H1 (cell line): ENCODE measurements at regions not wholly inside any gene's neighbourhood (a gene's known extent, or its start where the extent isn't known, plus 50 kb on each side); places are given as distances from the start of the nearest gene placed in this dataset.

Experiments used
- CTCF ChIA-PET: fragments of 300-600 bp; sonication (Branson Sonifier 250); formaldehyde crosslinking; loops from one replicate; lab custom pipeline; 2021; ENCODE audit not compliant: partially characterized antibody; lab: Charles Lee
- POLR2A ChIA-PET: fragments of 300-600 bp; sonication (Branson Sonifier 250); formaldehyde crosslinking; loops from one replicate; lab custom pipeline; 2021; ENCODE audit warnings: inconsistent platforms; ENCODE audit not compliant: partially characterized antibody; lab: Charles Lee
- DNase-seq, 2 experiments: peaks; one replicate each; pipeline versions ENCODE4 v3.0.0 to v3.0.0-alpha.2; 2010 to 2022; ENCODE audit warnings: low spot score in 2 of 2, low read depth in 1 of 2, mixed read lengths in 1 of 2
- FAIRE-seq: peaks from 2 replicates; lab custom pipeline; 2011; peaks lifted over from hg19 to GRCh38; lab: Jason Lieb, UNC
- H2AFZ ChIP-seq: 2 replicates; pipeline ENCODE4 v1.8.1; 2012; ENCODE audit warnings: low read length, inconsistent platforms
- H2AK5ac ChIP-seq: 2 replicates; pipeline ENCODE4 v1.6.1; 2013; ENCODE audit warnings: low read depth, low read length
- H2BK120ac ChIP-seq: replicated peaks from 2 replicates; pipeline ENCODE3; 2013; ENCODE audit warnings: low read depth, low read length, inconsistent platforms
- H2BK12ac ChIP-seq: 2 replicates; pipeline ENCODE4 v1.6.1; 2013; ENCODE audit warnings: low read depth, low read length
- H2BK15ac ChIP-seq: 2 replicates; pipeline ENCODE4 v1.6.1; 2013; ENCODE audit warnings: low read length
- H2BK20ac ChIP-seq: 2 replicates; pipeline ENCODE4 v1.6.1; 2013; ENCODE audit warnings: low read length
- H2BK5ac ChIP-seq: 2 replicates; pipeline ENCODE4 v1.6.1; 2013; ENCODE audit warnings: low read depth, low read length
- H3K14ac ChIP-seq: 2 replicates; pipeline ENCODE4 v1.6.1; 2013; ENCODE audit warnings: inconsistent platforms; ENCODE audit not compliant: insufficient read length
- H3K18ac ChIP-seq: 2 replicates; pipeline ENCODE4 v1.6.1; 2013; ENCODE audit warnings: low read length; ENCODE audit errors: extremely low read depth
- H3K23ac ChIP-seq: 2 replicates; pipeline ENCODE4 v1.6.1; 2013; ENCODE audit warnings: inconsistent platforms; ENCODE audit not compliant: insufficient read length
- H3K23me2 ChIP-seq: 2 replicates; pipeline ENCODE4 v1.6.1; 2013; ENCODE audit warnings: low read depth, low read length
- H3K27ac ChIP-seq: 2 replicates; pipeline ENCODE4 v1.6.1; 2011; ENCODE audit warnings: low read depth, low read length, inconsistent platforms
- H3K27me3 ChIP-seq, 4 experiments: replicated peaks in 1 of 4; 1 replicate in 1 of 4; 2 replicates in 3 of 4; pipeline versions ENCODE4 v1.6.1 to v1.8.1; 2011 to 2013; ENCODE audit warnings: low read length in 3 of 4, mild to moderate bottlenecking in 3 of 4, inconsistent platforms in 2 of 4, mixed read lengths in 2 of 4, moderate library complexity in 1 of 4; ENCODE audit not compliant: control insufficient read depth in 3 of 4, insufficient read depth in 3 of 4; ENCODE audit errors: extremely low read depth in 1 of 4
- H3K36me3 ChIP-seq, 4 experiments: 2 replicates each; pipeline versions ENCODE4 v1.6.1 to v1.8.1; 2011 to 2013; ENCODE audit warnings: mild to moderate bottlenecking in 4 of 4, low read length in 3 of 4, moderate library complexity in 2 of 4, control low read depth in 1 of 4, inconsistent platforms in 1 of 4; ENCODE audit not compliant: insufficient read depth in 4 of 4, control insufficient read depth in 2 of 4
- H3K4ac ChIP-seq: replicated peaks from 2 replicates; pipeline ENCODE3; 2013; ENCODE audit warnings: low read length, low read depth, mixed read lengths, inconsistent platforms; ENCODE audit not compliant: insufficient read length
- H3K4me1 ChIP-seq, 4 experiments: replicated peaks in 1 of 4; 1 replicate in 1 of 4; 2 replicates in 3 of 4; pipeline versions ENCODE4 v1.6.1 to v1.8.1; 2011 to 2013; ENCODE audit warnings: low read length in 3 of 4, inconsistent platforms in 2 of 4, mixed read lengths in 1 of 4; ENCODE audit not compliant: insufficient read depth in 4 of 4, control insufficient read depth in 3 of 4
- H3K4me2 ChIP-seq, 2 experiments: 2 replicates each; pipeline versions ENCODE4 v1.6.1 to v1.8.1; 2011 to 2013; ENCODE audit warnings: low read depth in 2 of 2, low read length in 2 of 2, control low read depth in 1 of 2, inconsistent platforms in 1 of 2, mild to moderate bottlenecking in 1 of 2; ENCODE audit not compliant: insufficient read depth in 1 of 2
- H3K4me3 ChIP-seq, 4 experiments: fragments of 200-600, 300-600 bp in 1 of 4; sonication (generic), shearing (Covaris generic), sonication (Bioruptor Twin) in 1 of 4; 2 replicates each; pipeline versions ENCODE4 v1.5.1 to v1.8.1; 2011 to 2016; ENCODE audit warnings: low read length in 4 of 4, low read depth in 3 of 4, control low read depth in 2 of 4, inconsistent platforms in 2 of 4, mild to moderate bottlenecking in 2 of 4, mixed read lengths in 1 of 4, moderate library complexity in 1 of 4; ENCODE audit not compliant: insufficient read depth in 2 of 4; ENCODE audit errors: extremely low read depth in 1 of 4
- H3K56ac ChIP-seq: replicated peaks from 2 replicates; pipeline ENCODE3; 2013; ENCODE audit warnings: low read depth, mild to moderate bottlenecking, mixed read lengths, low read length, inconsistent platforms; ENCODE audit not compliant: insufficient read length
- H3K79me1 ChIP-seq: 2 replicates; pipeline ENCODE4 v1.6.1; 2013; ENCODE audit warnings: low read depth, low read length, control low read depth
- H3K79me2 ChIP-seq, 2 experiments: 2 replicates each; pipeline versions ENCODE4 v1.6.1 to v1.8.1; 2012 to 2013; ENCODE audit warnings: low read length in 2 of 2, mild to moderate bottlenecking in 2 of 2, inconsistent platforms in 1 of 2; ENCODE audit not compliant: insufficient read depth in 2 of 2, control insufficient read depth in 1 of 2
- H3K9ac ChIP-seq, 4 experiments: replicated peaks in 1 of 4; 1 replicate in 1 of 4; 2 replicates in 3 of 4; pipeline versions ENCODE4 v1.6.1 to v1.8.1; 2011 to 2013; ENCODE audit warnings: low read depth in 3 of 4, low read length in 3 of 4, control low read depth in 2 of 4, mild to moderate bottlenecking in 2 of 4, moderate library complexity in 2 of 4, inconsistent platforms in 1 of 4; ENCODE audit errors: extremely low read depth in 1 of 4
- H3K9me3 ChIP-seq, 2 experiments: 2 replicates each; pipeline versions ENCODE4 v1.6.1 to v1.8.1; 2012 to 2013; ENCODE audit warnings: mild to moderate bottlenecking in 2 of 2, moderate library complexity in 2 of 2, control low read depth in 1 of 2, inconsistent platforms in 1 of 2, low read depth in 1 of 2, low read length in 1 of 2, mixed read lengths in 1 of 2; ENCODE audit not compliant: insufficient read depth in 2 of 2
- H4K20me1 ChIP-seq, 2 experiments: replicated peaks in 1 of 2; 2 replicates each; pipeline versions ENCODE3 to v1.8.1; 2011 to 2013; ENCODE audit warnings: inconsistent platforms in 2 of 2, low read length in 2 of 2, mild to moderate bottlenecking in 1 of 2; ENCODE audit not compliant: insufficient read depth in 2 of 2, control insufficient read depth in 1 of 2
- H4K5ac ChIP-seq: 2 replicates; pipeline ENCODE4 v1.6.1; 2013; ENCODE audit warnings: low read length, low read depth, mixed read lengths, inconsistent platforms; ENCODE audit not compliant: insufficient read length
- H4K8ac ChIP-seq: 2 replicates; pipeline ENCODE4 v1.8.0; 2013; ENCODE audit warnings: mild to moderate bottlenecking, moderate library complexity, low read length, inconsistent platforms; ENCODE audit not compliant: insufficient read depth; ENCODE audit errors: extremely low read depth
- H4K91ac ChIP-seq: replicated peaks from 2 replicates; pipeline ENCODE3; 2013; ENCODE audit warnings: low read length, mixed read lengths, inconsistent platforms; ENCODE audit not compliant: insufficient read length
- BACH1 ChIP-seq: IDR thresholded peaks from 2 replicates; pipeline ENCODE4 v1.6.1; 2012; ENCODE audit warnings: low read length, improper control_type of control experiment
- EGR1 ChIP-seq: IDR thresholded peaks from 2 replicates; pipeline ENCODE4 v1.6.1; 2011; ENCODE audit warnings: low read depth, low read length, borderline replicate concordance
- EP300 ChIP-seq, 2 experiments: IDR thresholded peaks; 1 replicate in 1 of 2; 2 replicates in 1 of 2; pipeline ENCODE4 v1.6.1; 2011 to 2012; ENCODE audit warnings: low read depth in 2 of 2, low read length in 2 of 2, mild to moderate bottlenecking in 2 of 2, borderline replicate concordance in 1 of 2, inconsistent platforms in 1 of 2, moderate library complexity in 1 of 2
- FOSL1 ChIP-seq: IDR thresholded peaks from 2 replicates; pipeline ENCODE4 v1.6.1; 2011; ENCODE audit warnings: mild to moderate bottlenecking, low read depth, low read length, moderate library complexity; ENCODE audit not compliant: insufficient read depth
- HDAC2 ChIP-seq, 2 experiments: fragments of 300-600 bp in 1 of 2; sonication (generic) in 1 of 2; IDR thresholded peaks; 2 replicates each; pipeline ENCODE4 v1.6.1; 2011 to 2012; ENCODE audit warnings: low read depth in 2 of 2, low read length in 2 of 2, mild to moderate bottlenecking in 2 of 2, moderate library complexity in 2 of 2, borderline replicate concordance in 1 of 2, inconsistent platforms in 1 of 2
- HDAC6 ChIP-seq: IDR thresholded peaks from one replicate; pipeline ENCODE4 v1.7.1; 2012; ENCODE audit warnings: low read depth, mild to moderate bottlenecking, inconsistent platforms, low read length, moderate library complexity
- KDM1A ChIP-seq: fragments of 200-600, 300-600 bp; sonication (generic); IDR thresholded peaks from 2 replicates; pipeline ENCODE4 v1.7.1; 2016; ENCODE audit warnings: mild to moderate bottlenecking, low read length, borderline replicate concordance
- KDM5A ChIP-seq: fragments of 200-600 bp; IDR thresholded peaks from 2 replicates; pipeline ENCODE4 v1.7.1; 2012; ENCODE audit warnings: mild to moderate bottlenecking, low read length, inconsistent platforms, mixed read lengths
- TAF7 ChIP-seq: optimal IDR thresholded peaks from 2 replicates; pipeline ENCODE3; 2011; ENCODE audit warnings: low read depth, mild to moderate bottlenecking, inconsistent platforms, low read length, moderate library complexity, borderline replicate concordance
- WGBS, 2 experiments: shearing (Covaris generic) in 1 of 2; methylation state at CpG; one replicate each; pipeline versions ENCODE4 v1.1.6 to v1.1.7; 2013 to 2015; ENCODE audit warnings: low lambda C conversion rate in 2 of 2, mixed read lengths in 2 of 2, inconsistent platforms in 1 of 2, low coverage in 1 of 2, missing lambda C conversion rate in 1 of 2; ENCODE audit not compliant: insufficient replicate concordance in 2 of 2, insufficient coverage in 1 of 2, insufficient read length in 1 of 2; ENCODE audit errors: extremely low coverage in 1 of 2, missing lambda C conversion rate in 1 of 2; 5-methylcytosine and 5-hydroxymethylcytosine counted together

DNA sequence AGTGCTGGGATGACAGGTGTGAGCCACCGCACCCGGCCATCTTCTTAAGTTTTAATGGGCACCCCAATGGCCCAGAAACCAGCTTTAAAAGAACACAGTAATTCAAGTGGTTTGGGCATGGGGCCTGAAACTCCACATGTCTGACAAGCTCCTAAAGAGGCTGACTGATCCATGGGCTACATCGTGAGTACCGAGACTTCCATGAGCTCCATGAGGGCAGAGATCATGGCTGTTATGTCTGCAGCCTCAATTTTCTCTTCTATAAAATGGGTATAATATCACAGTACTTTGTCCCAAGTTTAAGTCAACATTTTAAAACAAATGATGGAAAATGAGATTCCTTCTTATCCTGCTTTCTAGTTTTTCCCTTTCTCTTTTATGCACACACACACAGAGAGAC, 397.6 kb upstream of the MAF start:
- Histone ChIP-seq H3K27ac (no peak overlapping the region), H3K18ac (no peak overlapping the region), H3K36me3 (no peaks in the 10 kb centered on the region), H4K20me1 (no peaks in the 10 kb centered on the region), H4K5ac (no peak overlapping the region), H3K9ac (no peak overlapping the region), H3K4me2 (no peak overlapping the region), H2BK5ac (no peak overlapping the region), H3K4me1 (peaks cover 0 to 2% (median 1%) of the 10 kb centered on the region in 4 experiments; a peak in 1 of 7 replicates), H3K79me2 (no peaks in the 10 kb centered on the region), H2AK5ac (no peak overlapping the region), H3K4ac (no peak overlapping the region), H3K27me3 (no peaks in the 10 kb centered on the region), H3K56ac (no peak overlapping the region), H2BK12ac (no peak overlapping the region), H4K8ac (no peak overlapping the region), H2BK15ac (no peak overlapping the region), H3K14ac (no peak overlapping the region), H3K23me2 (no peaks in the 10 kb centered on the region), H3K79me1 (no peaks in the 10 kb centered on the region), H3K4me3 (no peak overlapping the region), H2AFZ (no peak overlapping the region), H4K91ac (no peak overlapping the region), H3K23ac (no peak overlapping the region), H2BK20ac (no peak overlapping the region), H2BK120ac (no peak overlapping the region), H3K9me3 (no peaks in the 10 kb centered on the region)
- DNase-seq (no peak), FAIRE-seq (no peak)
- no peak for TF ChIP-seq EGR1
- no peak for TF ChIP-seq HDAC2 (IDR thresholded peaks at IDR 0.05; ENCODE audit: borderline replicate concordance in 1 of 2, low read depth in 2 of 2, low read length in 2 of 2)
- no peak for TF ChIP-seq BACH1
- no peak for TF ChIP-seq HDAC6
- TF ChIP-seq KDM1A, result no peak
- TF ChIP-seq FOSL1, result no peak
- TF ChIP-seq EP300 (IDR thresholded peaks at IDR 0.05; ENCODE audit: borderline replicate concordance in 1 of 2, low read depth in 2 of 2, low read length in 2 of 2), result no peak
- TF ChIP-seq TAF7, result no peak
- TF ChIP-seq KDM5A, result no peak
- POLR2A ChIA-PET, result no interaction called here
- CTCF ChIA-PET, result interaction anchor here (0.8 to 2.3 kb wide), 15 partner anchors 8 to 648 kb away, joined by 3 to 13 read pairs (median 4); no protein-coding TSS in a partner anchor
- WGBS, 2 experiments, result 96% methylated on average over 4 of the region's 4 CpGs; no CpG with 5 or more reads in 1 of the 2 experiments
